Fibroblast of lung (primary cell): ENCODE measurements at regions not wholly inside any gene's neighbourhood (a gene's known extent, or its start where the extent isn't known, plus 50 kb on each side); places are given as distances from the start of the nearest gene placed in this dataset.

Experiments
- DNase-seq, 2 donors: peaks; one replicate each; pipeline versions ENCODE4 v3.0.0 to v3.0.0-alpha.2; 2010; ENCODE audit warnings: low read depth in 2 of 2
- H2AFZ ChIP-seq: 2 replicates; pipeline ENCODE4 v1.5.1; 2012; ENCODE audit warnings: low read length, control low read depth, inconsistent platforms
- H3K27ac ChIP-seq: 2 replicates; pipeline ENCODE4 v1.5.1; 2011; ENCODE audit warnings: low read length, control low read depth; ENCODE audit not compliant: insufficient read depth
- H3K27me3 ChIP-seq: 2 replicates; pipeline ENCODE4 v1.5.1; 2011; ENCODE audit warnings: mild to moderate bottlenecking, low read length; ENCODE audit not compliant: control insufficient read depth, insufficient read depth
- H3K36me3 ChIP-seq: 2 replicates; pipeline ENCODE4 v1.5.1; 2011; ENCODE audit warnings: low read length; ENCODE audit not compliant: control insufficient read depth, insufficient read depth
- H3K4me1 ChIP-seq: 2 replicates; pipeline ENCODE4 v1.5.1; 2011; ENCODE audit warnings: low read length; ENCODE audit not compliant: control insufficient read depth, insufficient read depth; ENCODE audit errors: extremely low read depth
- H3K4me2 ChIP-seq: 2 replicates; pipeline ENCODE4 v1.5.1; 2011; ENCODE audit warnings: low read length, control low read depth; ENCODE audit not compliant: insufficient read depth; ENCODE audit errors: extremely low read depth
- H3K4me3 ChIP-seq, 4 experiments: fragments of 200-600 bp in 1 of 4; sonication (generic) in 1 of 4; replicated peaks in 1 of 4; 2 replicates each; pipeline ENCODE4 v1.5.1; 2011 to 2016; ENCODE audit warnings: low read length in 4 of 4, low read depth in 3 of 4, mild to moderate bottlenecking in 3 of 4, control low read depth in 2 of 4, inconsistent platforms in 1 of 4, mixed read lengths in 1 of 4; ENCODE audit not compliant: insufficient read depth in 1 of 4; ENCODE audit errors: control extremely low read depth in 1 of 4
- H3K79me2 ChIP-seq: 2 replicates; pipeline ENCODE4 v1.5.1; 2012; ENCODE audit warnings: mild to moderate bottlenecking, low read length, inconsistent platforms; ENCODE audit not compliant: control insufficient read depth, insufficient read depth
- H3K9ac ChIP-seq: 2 replicates; pipeline ENCODE4 v1.5.1; 2011; ENCODE audit warnings: mild to moderate bottlenecking, low read length, control low read depth; ENCODE audit not compliant: insufficient read depth
- H3K9me3 ChIP-seq: 2 replicates; pipeline ENCODE4 v1.5.1; 2012; ENCODE audit warnings: low read depth, low read length; ENCODE audit not compliant: control insufficient read depth, insufficient read depth
- H4K20me1 ChIP-seq: 2 replicates; pipeline ENCODE4 v1.5.1; 2011; ENCODE audit warnings: low read length; ENCODE audit not compliant: control insufficient read depth, insufficient read depth; ENCODE audit errors: extremely low read depth
- EZH2 ChIP-seq: IDR thresholded peaks from 2 replicates; pipeline ENCODE4 v1.5.1; 2012; ENCODE audit warnings: low read length, control low read depth, mild to moderate bottlenecking; ENCODE audit errors: missing control alignments
- TF ChIP-seq, protein P1 (sequence below), 2 donors: IDR thresholded peaks in 1 of 2; conservative IDR thresholded peaks in 1 of 2; 1 replicate in 1 of 2; 2 replicates in 1 of 2; pipeline ENCODE4 v1.5.1; 2011 to 2012; ENCODE audit warnings: low read length in 2 of 2, control low read depth in 1 of 2, inconsistent platforms in 1 of 2, low read depth in 1 of 2, mild to moderate bottlenecking in 1 of 2

GRCh38 chr11:15630896-15631295, 516.2 kb downstream of the INSC start:
- H3K4me1 ChIP-seq, result no peaks in the 10 kb centered on the region
- H3K27ac ChIP-seq, result no peak overlapping the region
- DNase-seq, result no peak
- H3K36me3 ChIP-seq, result no peaks in the 10 kb centered on the region
- H4K20me1 ChIP-seq, result no peaks in the 10 kb centered on the region
- H2AFZ ChIP-seq, result no peak overlapping the region
- TF ChIP-seq, protein P1, sequence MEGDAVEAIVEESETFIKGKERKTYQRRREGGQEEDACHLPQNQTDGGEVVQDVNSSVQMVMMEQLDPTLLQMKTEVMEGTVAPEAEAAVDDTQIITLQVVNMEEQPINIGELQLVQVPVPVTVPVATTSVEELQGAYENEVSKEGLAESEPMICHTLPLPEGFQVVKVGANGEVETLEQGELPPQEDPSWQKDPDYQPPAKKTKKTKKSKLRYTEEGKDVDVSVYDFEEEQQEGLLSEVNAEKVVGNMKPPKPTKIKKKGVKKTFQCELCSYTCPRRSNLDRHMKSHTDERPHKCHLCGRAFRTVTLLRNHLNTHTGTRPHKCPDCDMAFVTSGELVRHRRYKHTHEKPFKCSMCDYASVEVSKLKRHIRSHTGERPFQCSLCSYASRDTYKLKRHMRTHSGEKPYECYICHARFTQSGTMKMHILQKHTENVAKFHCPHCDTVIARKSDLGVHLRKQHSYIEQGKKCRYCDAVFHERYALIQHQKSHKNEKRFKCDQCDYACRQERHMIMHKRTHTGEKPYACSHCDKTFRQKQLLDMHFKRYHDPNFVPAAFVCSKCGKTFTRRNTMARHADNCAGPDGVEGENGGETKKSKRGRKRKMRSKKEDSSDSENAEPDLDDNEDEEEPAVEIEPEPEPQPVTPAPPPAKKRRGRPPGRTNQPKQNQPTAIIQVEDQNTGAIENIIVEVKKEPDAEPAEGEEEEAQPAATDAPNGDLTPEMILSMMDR (conservative IDR thresholded peaks at IDR 0.05 in 1 of 2, IDR thresholded peaks at IDR 0.05 in 1 of 2; ENCODE audit: low read depth in 1 of 2, low read length in 2 of 2), result no peak
- no peak for TF ChIP-seq EZH2
- no peaks in the 10 kb centered on the region for H3K27me3 ChIP-seq
- no peak overlapping the region for H3K4me3 ChIP-seq
- no peaks in the 10 kb centered on the region for H3K79me2 ChIP-seq
- H3K4me2 ChIP-seq, result no peak overlapping the region
- no peak overlapping the region for H3K9ac ChIP-seq
- no peaks in the 10 kb centered on the region for H3K9me3 ChIP-seq

DNA sequence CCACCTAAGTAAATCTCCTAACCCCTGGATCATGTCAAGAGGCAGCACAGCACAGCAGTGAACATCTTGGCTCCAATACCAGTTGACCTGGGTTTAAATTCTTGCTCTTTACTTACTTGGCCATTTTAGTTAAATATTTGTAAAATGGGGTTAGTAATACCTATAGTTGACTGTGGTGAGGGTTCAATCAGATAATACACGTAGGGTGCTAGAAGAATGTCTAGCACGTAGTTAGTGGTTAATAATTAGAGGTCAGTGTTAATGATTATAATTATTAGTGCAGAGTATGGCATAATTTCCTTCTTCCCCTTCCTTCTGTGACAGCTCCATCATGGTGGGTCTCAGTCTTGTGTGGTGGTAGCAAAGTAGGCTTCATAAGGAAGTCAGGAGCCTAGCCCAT, 520.8 kb downstream of the INSC start:
- Histone ChIP-seq H3K9ac (no peak overlapping the region), H3K36me3 (no peaks in the 10 kb centered on the region), H3K4me3 (no peak overlapping the region), H3K4me2 (no peak overlapping the region), H3K9me3 (no peaks in the 10 kb centered on the region), H4K20me1 (no peaks in the 10 kb centered on the region), H2AFZ (no peak overlapping the region), H3K27ac (no peak overlapping the region), H3K4me1 (no peaks in the 10 kb centered on the region), H3K79me2 (no peaks in the 10 kb centered on the region), H3K27me3 (no peaks in the 10 kb centered on the region)
- DNase-seq, result no peak
- TF ChIP-seq, protein P1 (conservative IDR thresholded peaks at IDR 0.05 in 1 of 2, IDR thresholded peaks at IDR 0.05 in 1 of 2; ENCODE audit: low read depth in 1 of 2, low read length in 2 of 2), result no peak
- TF ChIP-seq EZH2, result no peak

GRCh38 chr11:15636521-15637089, 521.9 kb downstream of the INSC start:
- Histone ChIP-seq H3K4me2 (no peak overlapping the region), H2AFZ (no peak overlapping the region), H3K4me1 (no peaks in the 10 kb centered on the region), H3K36me3 (no peaks in the 10 kb centered on the region), H3K9me3 (no peaks in the 10 kb centered on the region), H3K27me3 (no peaks in the 10 kb centered on the region), H3K27ac (no peak overlapping the region), H3K9ac (no peak overlapping the region), H3K4me3 (no peak overlapping the region), H4K20me1 (no peaks in the 10 kb centered on the region), H3K79me2 (no peaks in the 10 kb centered on the region)
- DNase-seq, result no peak
- no peak for TF ChIP-seq EZH2
- TF ChIP-seq, protein P1 (conservative IDR thresholded peaks at IDR 0.05 in 1 of 2, IDR thresholded peaks at IDR 0.05 in 1 of 2; ENCODE audit: low read depth in 1 of 2, low read length in 2 of 2), result no peak
